WTC11 (cell line): ENCODE measurements at regions not wholly inside any gene's neighbourhood (a gene's known extent, or its start where the extent isn't known, plus 50 kb on each side); places are given as distances from the start of the nearest gene placed in this dataset.
"Not testable (repeated sequence)": the region's sequence is repeated elsewhere in the genome, so short reads cannot be mapped to it uniquely, and the experiment has no call there.

Experiments
- ATAC-seq: fragments of 200-7000 bp; cut with Tn5 transposase; 2 replicates; pipeline ENCODE4 v1.10.0; 2021; ENCODE audit warnings: mild to moderate bottlenecking, moderate library complexity
- CTCF ChIA-PET: fragments of 300-600 bp; sonication (Branson Sonifier 250); formaldehyde crosslinking; loops from one replicate; lab custom pipeline; 2021; ENCODE audit warnings: antibody characterized with exemption; lab: Charles Lee
- POLR2A ChIA-PET: fragments of 350-600 bp; sonication (Branson Sonifier 250); formaldehyde crosslinking; loops from one replicate; lab custom pipeline; 2021; ENCODE audit warnings: antibody characterized with exemption; lab: Charles Lee
- DNase-seq: peaks from one replicate; pipeline ENCODE4 v3.0.0; 2021; ENCODE audit warnings: low spot score
- H3K27ac Mint-ChIP-seq: 2 replicates; pipeline ENCODE4 v1.8.0; 2021; ENCODE audit warnings: mixed read lengths
- H3K27me3 Mint-ChIP-seq: 2 replicates; pipeline ENCODE4 v1.8.0; 2021; ENCODE audit warnings: low read depth, mild to moderate bottlenecking, moderate library complexity, mixed read lengths
- H3K36me3 Mint-ChIP-seq: 2 replicates; pipeline ENCODE4 v1.8.0; 2021; ENCODE audit warnings: mixed read lengths
- H3K4me1 Mint-ChIP-seq: 2 replicates; pipeline ENCODE4 v1.8.0; 2022; ENCODE audit warnings: mixed read lengths
- H3K4me3 Mint-ChIP-seq: 2 replicates; pipeline ENCODE4 v1.8.0; 2021; ENCODE audit warnings: mild to moderate bottlenecking, moderate library complexity, mixed read lengths
- H3K9me3 Mint-ChIP-seq: 2 replicates; pipeline ENCODE4 v1.8.0; 2021; ENCODE audit warnings: mixed read lengths
- AFF4 ChIP-seq: sonication (generic); formaldehyde crosslinking; IDR thresholded peaks from 2 replicates; pipeline ENCODE4 v1.8.1; 2023; ENCODE audit warnings: mild to moderate bottlenecking, missing genetic modification reagents, borderline replicate concordance
- ATF2 ChIP-seq: sonication (generic); formaldehyde crosslinking; IDR thresholded peaks from 2 replicates; pipeline ENCODE4 v1.8.1; 2022; ENCODE audit warnings: low read depth, missing genetic modification reagents, borderline replicate concordance
- CREM ChIP-seq: sonication (generic); formaldehyde crosslinking; IDR thresholded peaks from 2 replicates; pipeline ENCODE4 v1.8.1; 2022; ENCODE audit warnings: mild to moderate bottlenecking, missing genetic modification reagents, moderate library complexity
- EMX1 ChIP-seq: fragments of 250-450 bp; sonication (Bioruptor Pico); IDR thresholded peaks from 2 replicates; pipeline ENCODE4 v1.8.0; 2021; ENCODE audit warnings: mild to moderate bottlenecking
- FOXK1 ChIP-seq: sonication (generic); formaldehyde crosslinking; IDR thresholded peaks from 2 replicates; pipeline ENCODE4 v1.8.0; 2022; ENCODE audit warnings: mild to moderate bottlenecking, moderate library complexity, missing genetic modification reagents
- GTF2I ChIP-seq: fragments of 250-450 bp; sonication (Bioruptor Pico); conservative IDR thresholded peaks from 2 replicates; pipeline ENCODE4 v1.4.0; 2021; ENCODE audit warnings: mild to moderate bottlenecking
- JUN ChIP-seq: sonication (generic); formaldehyde crosslinking; IDR thresholded peaks from 2 replicates; pipeline ENCODE4 v1.8.0; 2023; ENCODE audit warnings: mild to moderate bottlenecking, missing genetic modification reagents
- MYBL2 ChIP-seq: sonication (generic); formaldehyde crosslinking; IDR thresholded peaks from 2 replicates; pipeline ENCODE4 v1.8.1; 2023; ENCODE audit warnings: mild to moderate bottlenecking, moderate library complexity, missing genetic modification reagents
- NFYB ChIP-seq: sonication (generic); formaldehyde crosslinking; conservative IDR thresholded peaks from 2 replicates; pipeline ENCODE4 v1.8.0; 2022; ENCODE audit warnings: low read depth, missing genetic modification reagents
- PREB ChIP-seq: sonication (generic); formaldehyde crosslinking; IDR thresholded peaks from 2 replicates; pipeline ENCODE4 v1.8.1; 2022; ENCODE audit warnings: mild to moderate bottlenecking, missing genetic modification reagents, moderate library complexity, borderline replicate concordance
- TEAD1 ChIP-seq: sonication (generic); formaldehyde crosslinking; IDR thresholded peaks from 2 replicates; pipeline ENCODE4 v1.8.0; 2022; ENCODE audit warnings: mild to moderate bottlenecking, missing genetic modification reagents
- USF2 ChIP-seq: sonication (generic); formaldehyde crosslinking; IDR thresholded peaks from 2 replicates; pipeline ENCODE4 v1.8.1; 2023; ENCODE audit warnings: mild to moderate bottlenecking, missing genetic modification reagents, moderate library complexity
- ZBTB43 ChIP-seq: sonication (generic); formaldehyde crosslinking; IDR thresholded peaks from 2 replicates; pipeline ENCODE4 v1.8.1; 2023; ENCODE audit warnings: mild to moderate bottlenecking, missing genetic modification reagents
- ZNF416 ChIP-seq: fragments of 250-450 bp; sonication (Bioruptor Pico); IDR thresholded peaks from 2 replicates; pipeline ENCODE4 v1.9.0; 2021; ENCODE audit warnings: mild to moderate bottlenecking, inconsistent platforms
- ZNF425 ChIP-seq: fragments of 250-450 bp; sonication (Bioruptor Pico); conservative IDR thresholded peaks from 2 replicates; pipeline ENCODE4 v1.9.0; 2021; ENCODE audit warnings: mild to moderate bottlenecking
- ZNF671 ChIP-seq: fragments of 250-450 bp; sonication (Bioruptor Pico); IDR thresholded peaks from 2 replicates; pipeline ENCODE4 v1.8.0; 2021; ENCODE audit warnings: mild to moderate bottlenecking

GRCh38 chr20:55316753-55317152, 688.6 kb downstream of the CBLN4 start (continued):
- TF ChIP-seq AFF4 (CRISPR knock-in tag) (no peak), MYBL2 (CRISPR knock-in tag) (no peak)

GRCh38 chr20:55310844-55311243, 694.5 kb downstream of the CBLN4 start:
- H3K36me3 Mint-ChIP-seq = peaks cover 82% of the 10 kb centered on the region
- H3K4me3 Mint-ChIP-seq, H3K27ac Mint-ChIP-seq, CTCF ChIA-PET, POLR2A ChIA-PET, ATAC-seq, H3K4me1 Mint-ChIP-seq, H3K27me3 Mint-ChIP-seq, DNase-seq: not testable (repeated sequence)
- peaks cover 89% of the 10 kb centered on the region for H3K9me3 Mint-ChIP-seq

- ATAC-seq (no peak), DNase-seq (no peak)
- Mint-ChIP-seq H3K4me1 (no peaks in the 10 kb centered on the region), H3K27me3 (no peaks in the 10 kb centered on the region; the same call in 1 of the 2 replicates), H3K36me3 (peaks cover 47% of the 10 kb centered on the region), H3K27ac (no peak overlapping the region), H3K9me3 (peaks cover 66% of the 10 kb centered on the region), H3K4me3 (no peak overlapping the region)
- POLR2A ChIA-PET = no interaction called here
- TF ChIP-seq ZBTB43 (CRISPR knock-in tag) (no peak), CREM (CRISPR knock-in tag) (no peak), ZNF671 (CRISPR knock-in tag) (no peak), ZNF416 (CRISPR knock-in tag) (no peak), NFYB (no peak), TEAD1 (CRISPR knock-in tag) (no peak), EMX1 (no peak), FOXK1 (CRISPR knock-in tag) (no peak), JUN (no peak), MYBL2 (CRISPR knock-in tag) (no peak), PREB (CRISPR knock-in tag) (no peak), GTF2I (CRISPR knock-in tag) (no peak), ATF2 (CRISPR knock-in tag) (no peak), ZNF425 (CRISPR knock-in tag) (no peak), USF2 (no peak)
- CTCF ChIA-PET = no interaction called here
Observed at GRCh38 chr20:55291261-55291660, 714.1 kb downstream of the CBLN4 start.
